GM19455 (cell line): ENCODE measurements at regions not wholly inside any gene's neighbourhood (a gene's known extent, or its start where the extent isn't known, plus 50 kb on each side); places are given as distances from the start of the nearest gene placed in this dataset.
"Not testable (repeated sequence)": the region's sequence is repeated elsewhere in the genome, so short reads cannot be mapped to it uniquely, and the experiment has no call there.

Source experiments
- ATAC-seq: cut with Tn5 transposase; IDR thresholded peaks from one replicate; pipeline ENCODE4 v1.9.1; 2021; ENCODE audit not compliant: unreplicated experiment

- no peak for ATAC-seq
These were observed 357.2 kb upstream of the EPHA4 start for GRCh38 chr2:221929259-221929658.

GRCh38 chr2:221926327-221926726, 354.2 kb upstream of the EPHA4 start:
- no peak for ATAC-seq

- ATAC-seq: no peak
These were observed 352.5 kb upstream of the EPHA4 start for GRCh38 chr2:221924576-221924975.

- ATAC-seq: no peak
These were observed 343.8 kb upstream of the EPHA4 start for GRCh38 chr2:221915926-221916325.

GRCh38 chr2:221914334-221914880, 342.3 kb upstream of the EPHA4 start:
- ATAC-seq: no peak

GRCh38 chr2:221911890-221912289, 339.8 kb upstream of the EPHA4 start:
- no peak for ATAC-seq

GRCh38 chr2:221911321-221911720, 339.2 kb upstream of the EPHA4 start:
- ATAC-seq: no peak

- no peak for ATAC-seq
These were observed 336.4 kb upstream of the EPHA4 start for GRCh38 chr2:221908518-221908917.

- ATAC-seq: no peak
These were observed 325.6 kb upstream of the EPHA4 start for GRCh38 chr2:221897718-221898117.

- ATAC-seq: no peak
These were observed 324.5 kb upstream of the EPHA4 start for GRCh38 chr2:221896505-221897151.

GRCh38 chr2:221895366-221896121, 323.4 kb upstream of the EPHA4 start:
- ATAC-seq: no peak

GRCh38 chr2:221893501-221893900, 321.4 kb upstream of the EPHA4 start:
- ATAC-seq: no peak

GRCh38 chr2:221892006-221892405, 319.9 kb upstream of the EPHA4 start:
- not testable (repeated sequence) for ATAC-seq

- no peak for ATAC-seq
These were observed 311.9 kb upstream of the EPHA4 start for GRCh38 chr2:221883976-221884375.

- ATAC-seq: no peak
These were observed 303.9 kb upstream of the EPHA4 start for GRCh38 chr2:221876016-221876415.

- ATAC-seq: no peak
These were observed 302.3 kb upstream of the EPHA4 start for GRCh38 chr2:221874444-221874843.

- ATAC-seq: no peak
These were observed 285.6 kb upstream of the EPHA4 start for GRCh38 chr2:221857719-221858118.

- ATAC-seq: no peak
These were observed 281.2 kb upstream of the EPHA4 start for GRCh38 chr2:221853297-221853696.

- no peak for ATAC-seq
These were observed 279.5 kb upstream of the EPHA4 start for GRCh38 chr2:221851531-221852045.

- no peak for ATAC-seq
These were observed 278.0 kb upstream of the EPHA4 start for GRCh38 chr2:221850076-221850475.

GRCh38 chr2:221848286-221848685, 276.2 kb upstream of the EPHA4 start:
- no peak for ATAC-seq

GRCh38 chr2:221845021-221845365, 272.9 kb upstream of the EPHA4 start:
- no peak for ATAC-seq
